ENCODE measurements at regions not wholly inside any gene's neighbourhood (a gene's known extent, or its start where the extent isn't known, plus 50 kb on each side); places are given as distances from the start of the nearest gene placed in this dataset.
A peak's percentile ranks its signal among the peaks of the same experiment; 100 is the strongest.

- peak in 41 of 58 donors; percentile 5 to 75 (median 33) for DNase-seq
Observed at GRCh38 chr10:75294866-75295701, 59.3 kb upstream of the COMTD1 start.

- peak in 1 of 58 donors; percentile 26 for DNase-seq
Observed at GRCh38 chr10:75294518-75294865, 58.7 kb upstream of the COMTD1 start.

GRCh38 chr10:75294031-75294437, 58.3 kb upstream of the COMTD1 start:
- peak in 1 of 58 donors; percentile 13 for DNase-seq

- no peak for DNase-seq
Observed at GRCh38 chr10:75293446-75293820, 57.7 kb upstream of the COMTD1 start.

GRCh38 chr10:75292794-75293445, 57.2 kb upstream of the COMTD1 start:
- DNase-seq = no peak

GRCh38 chr10:75291805-75292204, 56.0 kb upstream of the COMTD1 start:
- no peak for DNase-seq

GRCh38 chr10:75288140-75288711, 52.5 kb upstream of the COMTD1 start:
- no peak for DNase-seq

GRCh38 chr10:75287697-75288096, 51.9 kb upstream of the COMTD1 start:
- DNase-seq = no peak

- DNase-seq = no peak
Observed at GRCh38 chr10:75286901-75287300, 51.1 kb upstream of the COMTD1 start.

Measured in anterior cingulate cortex (tissue), 58 donors.